SJSA1 (cell line): ENCODE measurements at regions not wholly inside any gene's neighbourhood (a gene's known extent, or its start where the extent isn't known, plus 50 kb on each side); places are given as distances from the start of the nearest gene placed in this dataset.

Source experiments
- DNase-seq, 2 experiments: peaks; one replicate each; pipeline ENCODE4 v3.0.0-alpha.2; 2015 to 2020; ENCODE audit warnings: low spot score in 2 of 2, low read depth in 1 of 2
- H3K27ac ChIP-seq: fragments of 250-450 bp; sonication (Bioruptor Pico); 2 replicates; pipeline ENCODE4 v1.5.1; 2020; ENCODE audit warnings: mild to moderate bottlenecking, moderate library complexity
- H3K27me3 ChIP-seq: fragments of 250-450 bp; sonication (Bioruptor Pico); replicated peaks from 2 replicates; pipeline ENCODE4 v1.5.1; 2020; ENCODE audit warnings: mild to moderate bottlenecking, moderate library complexity
- H3K36me3 ChIP-seq: fragments of 250-450 bp; sonication (Bioruptor Pico); 2 replicates; pipeline ENCODE4 v1.5.1; 2020; ENCODE audit warnings: mild to moderate bottlenecking
- H3K4me1 ChIP-seq: fragments of 250-450 bp; sonication (Bioruptor Pico); replicated peaks from 2 replicates; pipeline ENCODE4 v1.6.1; 2021; ENCODE audit warnings: mild to moderate bottlenecking
- H3K4me3 ChIP-seq: fragments of 250-450 bp; sonication (Bioruptor Pico); 2 replicates; pipeline ENCODE4 v1.5.1; 2020; ENCODE audit warnings: mild to moderate bottlenecking
- H3K9me3 ChIP-seq: fragments of 250-450 bp; sonication (Bioruptor Pico); replicated peaks from 2 replicates; pipeline ENCODE4 v1.5.1; 2020; ENCODE audit warnings: mild to moderate bottlenecking

GRCh38 chr3:102674284-102674683 is 239.5 kb downstream of the ZPLD1 start:
- H3K27me3 ChIP-seq: 0 out of 2 replicates have a peak, but pooled peaks cover 2% of the 10 kb centered on the region
- H3K36me3 ChIP-seq: no peaks in the 10 kb centered on the region
- H3K27ac ChIP-seq: no peak overlapping the region
- no peaks in the 10 kb centered on the region for H3K9me3 ChIP-seq
- no peak for DNase-seq
- no peak overlapping the region for H3K4me3 ChIP-seq
- no peaks in the 10 kb centered on the region for H3K4me1 ChIP-seq

GRCh38 chr3:102676424-102676823 is 241.6 kb downstream of the ZPLD1 start:
- Histone ChIP-seq H3K36me3 (no peaks in the 10 kb centered on the region), H3K27me3 (no peaks in the 10 kb centered on the region; the same call in 1 of the 2 replicates)

GRCh38 chr3:102682741-102683140 is 247.9 kb downstream of the ZPLD1 start:
- Histone ChIP-seq H3K27me3 (no peaks in the 10 kb centered on the region; the same call in 1 of the 2 replicates), H3K4me3 (no peak overlapping the region), H3K9me3 (no peaks in the 10 kb centered on the region), H3K36me3 (no peaks in the 10 kb centered on the region), H3K27ac (no peak overlapping the region), H3K4me1 (peaks cover 6% of the 10 kb centered on the region)
- no peak for DNase-seq

More at GRCh38 chr3:102676424-102676823, 241.6 kb downstream of the ZPLD1 start:
- Histone ChIP-seq H3K4me3 (no peak overlapping the region), H3K9me3 (no peaks in the 10 kb centered on the region), H3K4me1 (peaks cover 6% of the 10 kb centered on the region), H3K27ac (no peak overlapping the region)
- no peak for DNase-seq

- no peaks in the 10 kb centered on the region for H3K27me3 ChIP-seq
- DNase-seq: no peak
- no peak overlapping the region for H3K4me3 ChIP-seq
- no peaks in the 10 kb centered on the region for H3K9me3 ChIP-seq
- H3K27ac ChIP-seq: no peak overlapping the region
- no peaks in the 10 kb centered on the region for H3K4me1 ChIP-seq
- no peaks in the 10 kb centered on the region for H3K36me3 ChIP-seq
Observed at GRCh38 chr3:102686792-102687191, 252.0 kb downstream of the ZPLD1 start.

- no peaks in the 10 kb centered on the region for H3K27me3 ChIP-seq
- no peak overlapping the region for H3K27ac ChIP-seq
- no peaks in the 10 kb centered on the region for H3K9me3 ChIP-seq
- H3K4me3 ChIP-seq: no peak overlapping the region
- no peak for DNase-seq
- no peaks in the 10 kb centered on the region for H3K36me3 ChIP-seq
- H3K4me1 ChIP-seq: no peaks in the 10 kb centered on the region
Observed at GRCh38 chr3:102687851-102688555, 253.2 kb downstream of the ZPLD1 start.

GRCh38 chr3:102688556-102688930 is 253.7 kb downstream of the ZPLD1 start:
- Histone ChIP-seq H3K4me3 (no peak overlapping the region), H3K27me3 (no peaks in the 10 kb centered on the region), H3K27ac (no peak overlapping the region), H3K4me1 (no peaks in the 10 kb centered on the region), H3K9me3 (no peaks in the 10 kb centered on the region), H3K36me3 (no peaks in the 10 kb centered on the region)
- DNase-seq: no peak

GRCh38 chr3:102691507-102691906 is 256.7 kb downstream of the ZPLD1 start:
- Histone ChIP-seq H3K4me1 (peaks cover 12% of the 10 kb centered on the region), H3K27ac (no peak overlapping the region), H3K36me3 (no peaks in the 10 kb centered on the region), H3K27me3 (no peaks in the 10 kb centered on the region), H3K9me3 (no peaks in the 10 kb centered on the region), H3K4me3 (no peak overlapping the region)
- no peak for DNase-seq

GRCh38 chr3:102699104-102699818 is 264.4 kb downstream of the ZPLD1 start:
- Histone ChIP-seq H3K36me3 (no peaks in the 10 kb centered on the region), H3K4me1 (peaks cover 21% of the 10 kb centered on the region), H3K4me3 (no peak overlapping the region), H3K9me3 (no peaks in the 10 kb centered on the region), H3K27ac (no peak overlapping the region), H3K27me3 (no peaks in the 10 kb centered on the region)
- DNase-seq: no peak

- Histone ChIP-seq H3K27me3 (no peaks in the 10 kb centered on the region), H3K4me3 (no peak overlapping the region), H3K4me1 (peaks cover 21% of the 10 kb centered on the region), H3K36me3 (no peaks in the 10 kb centered on the region), H3K9me3 (no peaks in the 10 kb centered on the region), H3K27ac (no peak overlapping the region)
- no peak for DNase-seq
Observed at GRCh38 chr3:102699819-102700140, 265.0 kb downstream of the ZPLD1 start.

- H3K36me3 ChIP-seq: no peaks in the 10 kb centered on the region
Observed at GRCh38 chr3:102712896-102713295, 278.1 kb downstream of the ZPLD1 start.

GRCh38 chr3:102714567-102714966 is 279.8 kb downstream of the ZPLD1 start:
- no peaks in the 10 kb centered on the region for H3K9me3 ChIP-seq
- peaks cover 10% of the 10 kb centered on the region for H3K4me1 ChIP-seq
- DNase-seq: no peak
- no peak overlapping the region for H3K4me3 ChIP-seq
- H3K27ac ChIP-seq: no peak overlapping the region
- no peaks in the 10 kb centered on the region for H3K36me3 ChIP-seq
- H3K27me3 ChIP-seq: no peaks in the 10 kb centered on the region

More at GRCh38 chr3:102712896-102713295, 278.1 kb downstream of the ZPLD1 start:
- DNase-seq: no peak
- Histone ChIP-seq H3K4me3 (no peak overlapping the region), H3K4me1 (peaks cover 10% of the 10 kb centered on the region), H3K9me3 (no peaks in the 10 kb centered on the region), H3K27me3 (no peaks in the 10 kb centered on the region), H3K27ac (no peak overlapping the region)

- H3K27me3 ChIP-seq: no peaks in the 10 kb centered on the region
- H3K4me3 ChIP-seq: no peak overlapping the region
- peaks cover 10% of the 10 kb centered on the region for H3K4me1 ChIP-seq
- H3K36me3 ChIP-seq: no peaks in the 10 kb centered on the region
- no peaks in the 10 kb centered on the region for H3K9me3 ChIP-seq
- no peak overlapping the region for H3K27ac ChIP-seq
- DNase-seq: peak in 1 of 2 experiments; percentile 16
Observed at GRCh38 chr3:102715030-102715697, 280.3 kb downstream of the ZPLD1 start.

GRCh38 chr3:102718651-102719050 is 283.8 kb downstream of the ZPLD1 start:
- Histone ChIP-seq H3K9me3 (no peaks in the 10 kb centered on the region), H3K4me3 (no peak overlapping the region), H3K36me3 (no peaks in the 10 kb centered on the region), H3K4me1 (peaks cover 10% of the 10 kb centered on the region), H3K27ac (no peak overlapping the region), H3K27me3 (no peaks in the 10 kb centered on the region)
- no peak for DNase-seq

GRCh38 chr3:102722317-102722716 is 287.5 kb downstream of the ZPLD1 start:
- no peak for DNase-seq
- Histone ChIP-seq H3K27ac (no peak overlapping the region), H3K9me3 (no peaks in the 10 kb centered on the region), H3K4me3 (no peak overlapping the region), H3K27me3 (no peaks in the 10 kb centered on the region), H3K4me1 (no peaks in the 10 kb centered on the region), H3K36me3 (no peaks in the 10 kb centered on the region)
